ENCODE measurements at regions not wholly inside any gene's neighbourhood (a gene's known extent, or its start where the extent isn't known, plus 50 kb on each side); places are given as distances from the start of the nearest gene placed in this dataset.
"Not testable (repeated sequence)": the region's sequence is repeated elsewhere in the genome, so short reads cannot be mapped to it uniquely, and the experiment has no call there.

GRCh38 chr10:43922335-43923280 lies 273.9 kb upstream of the ZNF32 start:
- no peak for DNase-seq

GRCh38 chr10:43921881-43922280 lies 273.2 kb upstream of the ZNF32 start:
- DNase-seq = no peak

DNA sequence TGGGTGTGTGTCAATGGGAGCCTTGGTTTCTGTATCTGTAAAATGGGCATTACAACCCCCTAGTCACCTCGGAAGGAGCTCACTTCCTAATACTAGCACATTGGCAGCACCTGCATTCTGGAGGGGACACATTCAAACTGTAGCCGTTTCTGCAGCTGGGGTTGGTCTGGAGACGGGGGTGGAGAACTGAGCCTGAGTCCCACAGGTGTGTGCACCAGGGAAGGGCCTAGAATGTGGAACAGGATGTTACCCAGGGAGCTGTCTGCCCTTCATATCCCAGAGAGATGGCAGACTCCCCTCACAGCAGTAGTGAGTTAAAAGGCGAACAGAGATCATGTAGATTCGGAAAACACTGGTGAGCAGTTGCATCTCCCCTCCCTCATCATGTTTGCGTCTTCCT lies 272.8 kb upstream of the ZNF32 start:
- DNase-seq = no peak

- DNase-seq = not testable (repeated sequence)
Measured at GRCh38 chr10:43920236-43920758, 271.6 kb upstream of the ZNF32 start.

DNA sequence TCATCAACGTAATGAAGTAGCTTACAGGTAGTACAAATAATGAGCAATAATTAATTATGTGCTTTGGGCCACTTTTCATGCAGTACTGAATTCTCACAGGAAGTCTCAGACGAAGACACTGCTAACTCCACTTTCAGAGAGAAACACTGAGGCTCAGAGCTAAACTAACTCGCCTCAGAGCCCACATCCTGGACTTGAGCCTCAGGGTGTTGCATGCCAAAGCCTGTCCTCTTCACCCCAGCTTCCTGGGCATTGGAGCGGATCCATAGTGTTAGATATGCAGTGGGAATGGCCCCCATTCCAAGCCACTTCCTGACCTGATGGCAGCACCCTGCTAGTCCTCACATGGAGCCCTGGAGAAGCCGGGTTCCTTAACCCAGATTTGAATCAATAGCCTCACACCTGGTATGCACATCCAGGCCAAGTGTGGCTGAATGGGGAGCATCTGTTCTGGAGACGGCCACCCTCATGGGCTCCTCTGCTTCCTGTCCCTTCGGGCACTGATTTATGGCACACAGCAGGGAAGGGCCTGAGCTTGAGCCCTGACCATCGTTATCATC lies 265.1 kb upstream of the ZNF32 start:
- peak in 1 of 5 experiments; percentile 7 for DNase-seq

DNA sequence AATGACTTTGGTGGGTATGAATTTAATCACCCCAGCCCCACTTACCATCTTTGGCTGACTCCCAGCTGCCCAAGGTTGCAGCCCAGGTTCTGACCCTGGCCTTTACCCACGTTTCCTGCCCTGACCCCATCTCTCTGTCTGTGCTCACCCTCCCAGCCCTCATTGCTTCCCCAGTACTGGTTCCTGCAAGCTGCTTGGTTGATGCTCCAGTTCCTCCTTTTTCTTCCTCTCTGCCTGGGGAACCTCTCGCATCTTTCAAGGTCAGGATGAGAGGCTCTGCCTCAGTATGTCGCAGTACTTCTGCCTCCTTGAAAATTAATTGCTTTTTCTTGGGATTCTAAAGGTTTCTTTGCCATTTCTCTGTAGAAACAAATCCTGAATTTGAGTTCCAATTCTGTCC lies 263.8 kb upstream of the ZNF32 start:
- DNase-seq = no peak

DNA sequence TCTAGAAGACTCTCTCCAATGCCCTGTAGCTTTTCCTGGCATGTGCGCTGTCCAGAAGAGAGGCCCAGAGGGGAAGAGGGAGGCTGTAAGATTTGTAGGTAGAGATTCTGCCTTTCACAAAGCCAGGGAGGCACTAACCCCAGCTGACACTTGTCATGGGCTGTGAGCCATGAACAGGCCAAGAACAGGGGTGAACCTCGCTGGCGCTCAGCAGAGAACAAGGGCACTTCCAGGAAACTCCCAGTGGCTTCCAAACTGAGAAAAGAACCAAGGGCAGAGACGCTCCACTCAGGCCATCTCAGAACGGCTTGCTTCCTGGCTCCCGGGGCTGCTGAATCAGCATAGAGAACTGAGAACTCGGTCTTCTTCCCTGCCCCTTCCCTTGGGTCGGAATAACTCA lies 257.8 kb upstream of the ZNF32 start:
- DNase-seq = no peak

DNA sequence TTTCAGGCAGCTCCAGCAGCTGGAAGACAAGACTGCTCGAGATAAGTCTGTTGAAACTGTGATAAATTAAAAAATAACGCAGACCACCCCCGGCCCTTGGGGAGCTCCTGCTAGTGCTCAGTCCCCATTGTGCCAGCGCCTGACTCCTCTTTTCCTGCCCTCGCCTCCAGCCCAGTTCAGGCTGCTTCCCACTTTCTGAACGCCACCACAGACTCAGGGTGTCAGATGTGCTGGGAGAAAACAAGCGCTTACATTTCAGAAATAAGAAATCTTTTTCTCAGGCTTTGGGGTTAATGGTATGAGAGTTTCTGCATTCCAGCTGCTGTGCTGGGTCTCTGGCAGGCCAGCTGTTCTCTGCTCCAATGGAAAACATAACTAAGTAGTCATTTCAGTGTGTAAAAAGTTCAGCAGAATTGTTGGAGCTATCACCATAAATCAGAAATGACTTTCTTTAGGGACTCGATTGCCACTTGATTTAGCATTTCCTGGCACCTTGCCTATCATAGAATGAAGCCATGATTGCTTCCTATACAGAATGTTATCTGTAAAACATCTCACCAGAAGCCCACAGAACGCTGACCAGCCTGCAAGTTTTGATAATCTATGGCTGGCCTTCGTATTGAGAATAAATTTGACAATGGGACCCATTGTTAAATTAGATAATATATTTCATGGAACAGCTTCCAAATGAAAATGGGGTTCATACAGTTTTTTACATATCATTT lies 257.0 kb upstream of the ZNF32 start:
- DNase-seq = no peak

DNA sequence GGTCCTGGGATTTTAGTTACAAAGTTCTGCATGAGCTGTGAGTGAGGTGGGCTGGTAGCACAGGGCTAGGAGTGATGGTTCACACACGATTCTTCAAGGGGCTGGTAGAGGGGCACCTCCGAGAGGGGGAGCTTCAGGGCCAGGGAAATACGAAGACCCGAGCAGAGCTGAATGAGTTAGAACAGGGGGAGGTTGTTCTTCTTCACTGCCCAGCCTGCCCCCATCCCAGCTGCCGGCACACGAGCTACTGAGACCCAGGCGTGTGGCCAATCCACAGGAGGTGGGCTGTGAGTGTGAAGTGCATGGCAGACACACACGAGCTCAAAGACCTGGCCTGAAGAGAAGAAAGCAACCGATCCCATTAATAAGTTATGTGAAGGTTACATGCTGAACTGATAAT lies 256.2 kb upstream of the ZNF32 start:
- DNase-seq = no peak

- DNase-seq = no peak
Measured at GRCh38 chr10:43904301-43904700, 255.6 kb upstream of the ZNF32 start.

DNA sequence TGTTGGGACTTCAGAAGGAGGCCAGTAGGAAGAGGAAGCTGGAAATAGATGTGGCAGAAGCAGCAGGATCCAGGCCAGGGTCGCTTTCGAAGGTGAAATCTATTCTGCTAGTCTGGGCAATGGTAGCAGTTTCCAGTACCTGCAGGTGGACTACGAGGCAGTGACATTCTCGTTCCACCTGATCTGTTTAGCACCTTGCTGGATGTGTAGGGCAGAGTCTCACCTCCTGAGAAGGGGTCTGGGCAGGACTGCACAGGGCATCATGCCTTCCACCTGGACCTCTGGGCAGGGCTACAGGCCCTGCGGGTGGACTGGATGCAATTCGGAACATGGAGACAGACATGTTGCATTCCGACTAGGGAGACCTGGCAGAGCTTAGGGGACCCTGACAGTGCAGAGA lies 254.8 kb upstream of the ZNF32 start:
- DNase-seq = no peak

DNA sequence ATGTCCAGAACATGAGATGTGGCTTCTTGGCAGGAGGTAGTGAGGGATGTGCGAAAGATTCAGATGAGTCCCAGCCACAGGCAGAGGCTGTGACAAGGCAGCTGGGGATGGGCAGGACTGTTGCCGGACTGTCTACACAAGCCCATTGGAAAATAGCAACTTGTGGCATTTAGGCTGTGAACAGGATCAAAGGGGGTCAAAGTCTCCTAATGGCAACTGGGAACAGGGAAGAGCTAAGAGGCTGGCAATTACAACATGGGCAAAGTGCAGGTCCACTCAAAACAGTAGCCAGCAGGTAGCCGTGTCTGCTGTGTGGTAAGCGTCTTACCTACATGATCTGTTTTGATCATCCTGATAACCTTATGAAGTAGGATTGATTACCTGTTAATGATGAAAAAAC lies 254.2 kb upstream of the ZNF32 start:
- DNase-seq = no peak

- no peak for DNase-seq
Measured at GRCh38 chr10:43901744-43902504, 253.2 kb upstream of the ZNF32 start.

- DNase-seq = no peak
Measured at GRCh38 chr10:43901302-43901701, 252.6 kb upstream of the ZNF32 start.

- no peak for DNase-seq
Measured at GRCh38 chr10:43900571-43900970, 251.9 kb upstream of the ZNF32 start.

- no peak for DNase-seq
Measured at GRCh38 chr10:43899224-43899959, 250.7 kb upstream of the ZNF32 start.

DNA sequence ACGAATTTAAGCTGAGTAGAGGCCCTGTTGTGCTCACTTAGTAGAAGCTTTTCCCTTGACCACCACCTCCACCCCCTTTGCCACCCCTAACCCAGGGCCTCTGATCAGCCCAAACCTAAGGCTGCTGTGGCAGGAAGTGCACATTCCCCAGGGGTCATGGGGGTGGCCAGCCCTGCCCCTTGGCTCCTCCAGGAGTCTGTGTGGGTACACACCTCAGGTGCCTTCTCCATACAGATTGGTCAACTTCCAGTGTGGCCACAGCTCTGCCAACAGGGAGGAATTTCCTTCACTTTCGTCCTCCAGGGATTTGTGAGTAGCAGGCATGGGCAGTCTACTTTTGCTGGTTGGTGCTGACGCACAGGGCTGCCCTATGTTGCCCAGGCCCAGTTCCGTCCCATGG lies 249.9 kb upstream of the ZNF32 start:
- no peak for DNase-seq

- DNase-seq = no peak
Measured at GRCh38 chr10:43897765-43898419, 249.2 kb upstream of the ZNF32 start.

DNA sequence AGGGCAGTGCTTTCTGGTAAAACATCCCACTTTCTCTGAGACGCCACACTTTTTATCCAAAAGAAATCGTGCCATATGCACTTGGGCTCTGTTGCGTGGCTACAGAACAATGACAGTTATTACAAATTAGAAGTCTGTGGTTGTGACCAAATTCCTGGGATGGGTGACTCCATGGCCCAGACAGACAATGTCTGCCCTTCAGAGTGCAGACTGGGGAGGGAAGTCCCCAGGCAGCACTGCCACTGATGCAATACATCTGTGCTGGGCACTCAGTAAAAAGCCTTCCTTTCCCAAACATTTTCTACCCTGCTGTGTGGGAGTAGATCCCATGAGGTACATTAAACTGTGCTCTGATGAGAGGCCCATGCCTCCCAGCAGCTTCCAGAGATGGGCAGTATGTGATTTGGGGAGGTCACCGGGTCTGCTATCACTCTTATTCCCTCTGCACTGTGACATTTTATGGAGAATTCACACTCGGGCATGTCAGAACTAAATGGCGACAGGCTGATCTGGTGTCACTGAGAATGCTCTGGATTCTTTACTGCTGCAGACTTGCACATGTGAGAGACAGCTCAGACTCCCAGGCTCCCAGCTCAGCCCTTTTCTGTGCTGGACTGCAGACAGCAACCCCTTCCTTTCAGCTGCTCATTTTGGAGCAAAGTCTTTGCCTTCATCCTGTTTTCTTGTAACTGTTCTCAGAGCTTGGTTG lies 243.5 kb upstream of the ZNF32 start:
- no peak for DNase-seq

GRCh38 chr10:43891241-43891640 lies 242.6 kb upstream of the ZNF32 start:
- no peak for DNase-seq

- no peak for DNase-seq
Measured at GRCh38 chr10:43890124-43890523, 241.4 kb upstream of the ZNF32 start.

Measured in T-helper 2 cell (primary cell).